Breast epithelium (tissue), 3 donors: ENCODE measurements at regions not wholly inside any gene's neighbourhood (a gene's known extent, or its start where the extent isn't known, plus 50 kb on each side); places are given as distances from the start of the nearest gene placed in this dataset.

Experiments
- POLR2A ChIP-seq: fragments of 450-650 bp; IDR thresholded peaks from one replicate; pipeline ENCODE4 v1.6.1; 2016; ENCODE audit warnings: antibody characterized with exemption, mild to moderate bottlenecking, moderate library complexity
- POLR2AphosphoS5 ChIP-seq, 3 donors: sonication (generic); formaldehyde crosslinking; IDR thresholded peaks; one replicate each; pipeline ENCODE4 v1.6.1; 2017; ENCODE audit warnings: antibody characterized with exemption in 3 of 3

DNA sequence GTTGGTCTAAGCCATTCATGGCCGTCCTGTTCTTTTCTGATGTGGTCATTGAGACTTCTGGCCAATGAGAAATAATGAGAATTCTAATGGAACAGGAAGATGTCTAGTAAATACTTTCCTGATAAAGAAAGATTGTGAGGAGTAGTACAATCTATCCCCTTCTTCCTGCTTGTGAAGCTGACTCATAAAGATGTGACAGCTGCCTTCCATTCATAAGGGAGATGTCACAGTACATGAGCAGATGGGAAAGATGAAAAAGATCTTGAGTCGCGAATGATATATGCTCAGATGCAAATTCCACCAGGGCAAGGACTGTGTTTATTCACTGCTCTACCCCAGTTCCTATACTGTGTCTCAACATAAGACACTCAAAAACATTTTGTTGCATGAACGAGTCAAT, 111.7 kb upstream of the FOXF1 start:
- no peak for TF ChIP-seq POLR2A
- TF ChIP-seq POLR2AphosphoS5 (IDR thresholded peaks at IDR 0.05): no peak
